Testis (tissue), 2 donors: ENCODE measurements at regions not wholly inside any gene's neighbourhood (a gene's known extent, or its start where the extent isn't known, plus 50 kb on each side); places are given as distances from the start of the nearest gene placed in this dataset.

Experiments
- DNase-seq: peaks from one replicate; pipeline ENCODE4 v3.0.0-alpha.2; 2019
- H3K27ac ChIP-seq, 2 donors: fragments of 200-600 bp; sonication (generic); one replicate each; pipeline ENCODE4 v1.5.1; 2019
- H3K27me3 ChIP-seq: fragments of 200-600 bp; sonication (generic); one replicate; pipeline ENCODE4 v1.5.1; 2019
- H3K36me3 ChIP-seq: fragments of 200-600 bp; sonication (generic); one replicate; pipeline ENCODE4 v1.5.1; 2017; ENCODE audit warnings: low read depth; ENCODE audit errors: missing control alignments
- H3K4me1 ChIP-seq: fragments of 200-600 bp; sonication (generic); one replicate; pipeline ENCODE4 v1.5.1; 2019
- H3K4me3 ChIP-seq, 2 donors: fragments of 200-600 bp; sonication (generic); one replicate each; pipeline ENCODE4 v1.5.1; 2017 to 2019
- H3K9me3 ChIP-seq: fragments of 200-600 bp; sonication (generic); one replicate; pipeline ENCODE4 v1.5.1; 2017
- CTCF ChIP-seq, 3 experiments: fragments of 450-650 bp in 2 of 3; fragments of 200-600 bp in 1 of 3; sonication (generic) in 1 of 3; IDR thresholded peaks; one replicate each; pipeline ENCODE4 v1.5.1; 2016 to 2019; ENCODE audit warnings: antibody characterized with exemption in 3 of 3, mild to moderate bottlenecking in 2 of 3, moderate library complexity in 1 of 3
- POLR2A ChIP-seq: fragments of 450-650 bp; IDR thresholded peaks from one replicate; pipeline ENCODE4 v1.6.1; 2017; ENCODE audit warnings: antibody characterized with exemption, mild to moderate bottlenecking, moderate library complexity
- WGBS, 2 donors: methylation state at CpG; one replicate each; pipeline ENCODE4 v1.1.5; 2018; 5-methylcytosine and 5-hydroxymethylcytosine counted together
- intact Hi-C: fragments of 100-400 bp; cut with DNase I; formaldehyde crosslinking; loops from one replicate; pipeline ENCODE4 v1.15.1; 2023; ENCODE audit warnings: low total_unique reads

- intact Hi-C loops = no loop called here
- TF ChIP-seq CTCF (IDR thresholded peaks at IDR 0.05) = no peak
- TF ChIP-seq POLR2A = no peak
- no peaks in the 10 kb centered on the region for H3K4me1 ChIP-seq
- H3K36me3 ChIP-seq = no peaks in the 10 kb centered on the region
- 83% methylated on average over 2 of the region's 2 CpGs; no CpG with 5 or more reads in 1 of the 2 donors for WGBS, 2 donors
- H3K27ac ChIP-seq = no peak overlapping the region
- no peak for DNase-seq
- no peak overlapping the region for H3K4me3 ChIP-seq
- no peaks in the 10 kb centered on the region for H3K9me3 ChIP-seq
- H3K27me3 ChIP-seq = no peaks in the 10 kb centered on the region
These were observed 496.5 kb upstream of the CDH11 start for GRCh38 chr16:65618333-65618732.

GRCh38 chr16:65617421-65617820, 495.6 kb upstream of the CDH11 start:
- 45 to 58% methylated on average over 3 of the region's 3 CpGs for WGBS, 2 donors
- Histone ChIP-seq H3K27ac (no peak overlapping the region), H3K9me3 (no peaks in the 10 kb centered on the region), H3K27me3 (no peaks in the 10 kb centered on the region), H3K4me1 (no peaks in the 10 kb centered on the region), H3K4me3 (no peak overlapping the region), H3K36me3 (no peaks in the 10 kb centered on the region)
- TF ChIP-seq CTCF (IDR thresholded peaks at IDR 0.05) = no peak
- intact Hi-C loops = no loop called here
- DNase-seq = no peak

- Histone ChIP-seq H3K4me1 (no peaks in the 10 kb centered on the region), H3K36me3 (no peaks in the 10 kb centered on the region), H3K4me3 (no peak overlapping the region), H3K9me3 (no peaks in the 10 kb centered on the region), H3K27ac (no peak overlapping the region), H3K27me3 (no peaks in the 10 kb centered on the region)
- DNase-seq = no peak
- TF ChIP-seq CTCF (IDR thresholded peaks at IDR 0.05) = no peak
- no peak for TF ChIP-seq POLR2A
- intact Hi-C loops = no loop called here
These were observed 486.6 kb upstream of the CDH11 start for GRCh38 chr16:65608455-65608854.

- no peak for DNase-seq
- H3K9me3 ChIP-seq = no peaks in the 10 kb centered on the region
- no peaks in the 10 kb centered on the region for H3K36me3 ChIP-seq
- 92 to 93% methylated on average over 3 of the region's 3 CpGs for WGBS, 2 donors
- TF ChIP-seq CTCF (IDR thresholded peaks at IDR 0.05) = no peak
- TF ChIP-seq POLR2A = no peak
- H3K4me3 ChIP-seq = no peak overlapping the region
- no peaks in the 10 kb centered on the region for H3K4me1 ChIP-seq
- no peak overlapping the region for H3K27ac ChIP-seq
- H3K27me3 ChIP-seq = no peaks in the 10 kb centered on the region
- intact Hi-C loops = no loop called here
These were observed 482.9 kb upstream of the CDH11 start for GRCh38 chr16:65604771-65605170.

- intact Hi-C loops = no loop called here
- 85 to 90% methylated on average over 3 of the region's 3 CpGs for WGBS, 2 donors
- Histone ChIP-seq H3K9me3 (no peaks in the 10 kb centered on the region), H3K4me1 (no peaks in the 10 kb centered on the region), H3K27ac (no peak overlapping the region), H3K27me3 (no peaks in the 10 kb centered on the region), H3K4me3 (no peak overlapping the region), H3K36me3 (no peaks in the 10 kb centered on the region)
- no peak for TF ChIP-seq POLR2A
- TF ChIP-seq CTCF (IDR thresholded peaks at IDR 0.05) = no peak
- no peak for DNase-seq
These were observed 479.9 kb upstream of the CDH11 start for GRCh38 chr16:65601781-65602180.
